ENCODE measurements at regions not wholly inside any gene's neighbourhood (a gene's known extent, or its start where the extent isn't known, plus 50 kb on each side); places are given as distances from the start of the nearest gene placed in this dataset.
"Not testable (repeated sequence)": the region's sequence is repeated elsewhere in the genome, so short reads cannot be mapped to it uniquely, and the experiment has no call there.

DNA sequence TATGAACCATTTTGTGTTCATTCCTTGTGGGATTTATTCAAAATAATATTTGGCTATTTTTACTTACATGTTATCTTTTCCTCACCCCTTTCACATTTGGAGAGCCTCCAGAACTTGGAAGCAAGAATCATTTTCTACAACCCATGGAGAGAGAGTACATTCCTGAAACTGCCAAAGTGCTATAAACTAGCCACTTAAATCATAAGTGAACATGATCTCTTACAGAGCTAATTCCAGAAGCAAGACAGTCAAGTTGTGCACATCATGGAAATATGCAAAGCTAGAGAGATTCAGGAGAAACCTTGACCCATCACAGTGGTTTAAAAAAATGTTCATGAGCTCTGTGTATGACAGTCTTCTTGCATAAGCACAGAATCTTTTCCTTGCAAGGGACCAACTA, 883.6 kb upstream of the C9orf72 start:
- DNase-seq = peak; percentile 7

DNA sequence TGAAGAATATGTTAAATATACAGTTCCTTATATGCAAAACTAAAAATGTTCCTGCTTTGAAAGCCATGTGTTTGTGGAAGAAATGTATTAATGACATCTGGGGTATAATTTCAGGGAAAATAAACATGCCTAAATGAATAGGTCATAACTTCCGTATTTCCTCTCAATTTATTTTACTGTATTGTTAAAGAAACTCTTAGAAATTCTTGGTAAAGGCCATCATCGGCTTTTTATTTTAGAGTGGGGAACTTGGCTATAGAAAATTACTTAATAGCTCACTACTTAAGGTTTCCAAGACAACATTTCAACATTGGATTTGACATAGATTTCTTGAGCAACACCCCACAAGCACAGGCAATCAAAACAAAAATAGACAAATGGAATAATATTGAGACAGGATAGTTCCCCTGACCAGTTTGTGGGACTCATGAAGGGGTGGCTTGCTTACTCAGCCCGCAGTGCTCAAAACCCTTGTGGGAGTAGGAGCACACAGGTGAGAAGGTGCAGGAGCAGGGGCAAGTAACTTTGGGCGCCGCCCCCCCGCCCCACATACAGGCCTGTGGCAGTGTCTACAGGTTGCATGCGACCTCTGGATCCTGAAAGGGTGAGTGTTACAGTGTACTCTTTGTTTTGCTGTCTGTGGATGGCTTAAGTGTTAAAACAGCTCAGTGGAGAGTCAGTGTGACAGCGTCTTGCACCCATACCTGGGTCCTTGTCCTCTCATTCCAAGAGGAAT, 891.4 kb upstream of the C9orf72 start:
- peak; percentile 9 for DNase-seq

DNA sequence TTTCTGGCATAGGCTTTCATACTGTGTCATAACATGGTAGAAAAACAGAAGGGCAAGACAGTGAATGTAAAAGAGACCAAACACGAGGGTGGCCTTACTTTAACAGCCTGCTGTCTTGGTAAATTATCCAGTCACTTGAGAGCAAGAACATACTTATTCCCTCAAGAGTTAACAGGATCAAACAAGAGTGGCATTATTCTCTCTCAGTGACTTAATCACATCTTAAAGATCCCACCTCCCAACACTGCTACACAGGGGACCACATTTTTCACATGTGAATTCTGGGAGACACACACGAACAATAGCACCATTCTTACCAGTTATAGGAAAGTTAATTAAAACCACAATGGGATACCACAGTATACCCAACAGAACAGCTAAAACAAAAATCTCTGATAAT, 898.0 kb upstream of the C9orf72 start:
- no peak for DNase-seq

DNA sequence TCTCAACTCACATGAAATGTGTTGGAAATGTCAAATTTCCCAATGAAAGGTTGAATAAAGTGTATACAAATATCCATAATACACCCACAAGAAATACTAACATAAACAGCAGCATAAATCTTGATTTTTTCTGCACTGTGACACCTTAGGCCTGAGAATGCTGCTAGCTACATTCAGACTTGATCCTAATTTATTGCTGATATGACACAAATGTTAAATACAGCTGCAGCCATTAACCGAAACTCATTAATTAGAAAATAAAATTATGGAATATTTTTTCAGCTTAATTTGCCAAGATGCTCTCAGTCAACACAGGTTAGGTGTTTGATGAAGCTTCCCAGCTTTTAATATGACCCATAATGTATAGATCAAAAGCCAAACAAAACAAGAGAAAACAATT, 914.3 kb upstream of the C9orf72 start:
- DNase-seq = no peak

DNA sequence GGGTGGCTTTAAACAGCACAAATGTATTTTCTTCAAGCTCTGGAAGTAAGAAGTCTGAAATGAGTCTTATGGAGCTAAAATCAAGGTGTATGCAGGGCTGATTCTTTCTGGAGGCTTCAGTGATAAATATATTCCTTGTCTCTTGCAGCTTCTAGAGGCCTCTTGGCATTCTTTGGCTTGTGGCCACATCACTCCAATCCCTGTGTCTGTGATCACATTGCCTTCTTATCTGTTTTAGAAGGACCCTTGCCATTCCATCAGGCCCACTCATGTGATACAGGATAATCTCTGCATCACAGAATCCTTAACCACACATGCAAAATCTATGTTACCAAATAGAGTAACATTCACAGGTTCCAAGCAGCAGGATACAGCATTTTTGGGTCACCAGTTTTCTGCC, 917.8 kb upstream of the C9orf72 start:
- DNase-seq = no peak

DNA sequence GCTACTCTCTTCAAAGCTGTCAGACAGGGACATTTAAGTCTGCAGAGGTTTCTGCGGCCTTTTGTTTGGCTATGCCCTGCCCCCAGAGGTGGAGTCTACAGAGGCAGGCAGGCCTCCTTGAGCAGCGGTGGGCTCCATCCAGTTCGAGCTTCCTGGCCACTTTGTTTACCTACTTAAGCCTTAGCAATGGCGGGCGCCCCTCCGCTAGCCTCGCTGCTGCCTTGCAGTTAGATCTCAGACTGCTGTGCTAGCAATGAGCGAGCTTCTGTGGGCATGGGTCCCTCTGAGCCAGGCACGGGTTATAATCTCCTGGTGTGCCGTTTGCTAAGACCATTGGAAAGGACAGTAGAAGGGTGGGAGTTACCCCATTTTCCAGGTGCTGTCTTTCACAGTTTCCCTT, 924.9 kb upstream of the C9orf72 start:
- not testable (repeated sequence) for DNase-seq

DNA sequence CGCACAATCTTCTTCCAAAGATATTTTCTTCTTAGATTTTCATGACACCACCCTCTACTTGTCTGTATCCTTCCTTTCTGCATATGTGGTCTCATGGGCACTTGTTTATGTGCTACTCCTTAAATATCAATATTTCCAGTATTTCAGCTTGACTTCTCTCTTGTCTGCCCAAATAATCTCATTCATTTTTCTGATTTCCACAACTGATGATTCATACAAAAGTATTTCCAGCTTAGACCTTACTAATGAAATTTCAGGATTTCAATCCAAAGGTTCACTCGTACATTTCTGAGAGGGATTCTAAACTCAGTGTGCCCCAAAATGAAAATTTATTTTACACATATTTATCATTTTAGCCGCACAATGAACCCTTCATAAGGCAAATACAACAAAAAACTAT, 928.9 kb upstream of the C9orf72 start:
- no peak for DNase-seq

DNA sequence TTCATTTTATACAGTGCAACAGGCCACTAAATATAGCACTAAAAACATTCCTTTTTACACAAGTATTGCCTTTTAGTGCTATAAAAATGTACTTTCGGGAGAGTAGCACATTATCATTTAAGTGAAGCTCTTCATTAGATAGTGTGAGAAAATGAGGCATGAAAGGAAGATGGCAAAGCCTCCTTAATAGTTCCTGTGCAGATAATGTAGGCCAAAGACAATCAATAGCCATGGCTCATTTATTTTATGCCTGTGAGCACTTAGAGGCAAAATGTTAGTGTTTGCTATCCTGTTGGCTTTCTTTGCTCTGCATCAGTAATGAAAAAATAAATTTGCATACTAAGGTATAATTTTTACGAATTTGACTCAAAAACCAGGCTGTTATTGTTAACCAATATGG, 929.5 kb upstream of the C9orf72 start:
- DNase-seq = no peak

DNA sequence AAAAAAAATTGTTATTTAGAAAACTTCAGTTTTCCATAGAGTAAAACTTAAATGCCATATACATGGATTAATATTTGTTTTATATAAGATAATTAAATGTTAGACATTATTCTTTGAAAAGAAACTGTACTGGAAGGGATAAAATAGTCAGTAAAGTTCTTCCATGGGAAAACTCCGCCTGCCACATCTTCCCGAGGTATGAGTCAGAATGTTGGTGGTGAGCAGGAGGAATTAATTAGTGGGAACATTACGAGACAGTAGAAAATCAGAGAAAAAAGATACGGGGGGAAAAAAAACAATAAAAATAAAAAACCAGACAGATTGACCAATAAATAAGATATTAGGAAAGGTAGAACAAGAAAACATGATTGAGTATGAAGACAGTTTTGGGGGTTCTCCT, 930.3 kb upstream of the C9orf72 start:
- DNase-seq = no peak

DNA sequence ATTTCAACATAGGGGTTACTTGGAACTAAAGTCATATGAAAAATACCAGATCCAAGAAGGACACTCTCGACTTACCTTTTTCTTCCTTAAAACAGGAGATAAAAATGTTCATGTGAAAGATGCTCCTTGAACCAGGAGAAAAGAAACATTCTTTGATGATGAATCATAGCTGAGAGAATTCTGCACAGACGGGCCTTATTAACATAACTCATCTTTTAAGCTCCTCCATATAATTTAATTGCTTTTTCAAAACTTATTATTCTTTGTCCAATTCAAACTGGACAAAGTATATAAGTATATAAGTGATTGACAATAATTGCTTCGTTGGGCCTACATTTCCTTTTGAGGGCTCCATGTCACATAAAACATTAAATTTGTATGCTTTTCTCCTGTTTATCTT, 945.2 kb upstream of the C9orf72 start:
- no peak for DNase-seq

DNA sequence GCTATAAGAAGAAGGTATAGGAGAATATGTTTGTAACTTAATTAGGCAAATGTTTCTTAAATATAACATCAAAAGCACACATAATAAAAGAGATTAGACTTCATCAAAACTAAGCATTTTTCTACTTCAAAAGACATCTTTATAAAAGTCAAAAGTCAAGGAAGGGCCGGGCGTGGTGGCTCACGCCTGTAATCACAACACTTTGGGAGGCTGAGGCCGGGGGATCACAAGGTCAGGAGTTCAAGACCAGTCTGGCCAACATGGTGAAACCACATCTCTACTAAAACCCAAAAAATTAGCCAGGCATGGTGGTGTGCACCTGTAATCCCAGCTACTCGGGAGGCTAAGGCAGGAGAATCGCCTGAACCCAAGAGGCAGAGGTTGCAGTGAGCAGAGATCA, 951.0 kb upstream of the C9orf72 start:
- DNase-seq = not testable (repeated sequence)

DNA sequence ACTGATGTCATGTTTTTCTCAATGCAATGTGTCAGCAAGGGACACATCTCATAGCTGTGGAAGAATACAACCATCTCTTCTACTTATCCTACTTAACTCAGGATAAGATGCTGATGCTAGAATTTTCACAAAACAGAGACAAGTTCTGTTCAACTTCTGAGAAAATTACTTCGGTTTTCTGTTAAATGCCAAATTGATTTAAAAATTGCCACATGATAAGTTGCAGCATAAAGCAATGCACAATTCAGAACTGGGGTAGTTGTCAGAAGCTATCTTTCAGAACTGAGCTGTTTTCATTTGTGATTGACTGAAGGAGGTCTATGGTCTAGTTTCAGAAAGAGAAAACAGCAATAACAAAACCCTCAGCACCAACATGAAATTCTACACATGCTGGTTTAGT, 954.8 kb upstream of the C9orf72 start:
- DNase-seq = no peak

DNA sequence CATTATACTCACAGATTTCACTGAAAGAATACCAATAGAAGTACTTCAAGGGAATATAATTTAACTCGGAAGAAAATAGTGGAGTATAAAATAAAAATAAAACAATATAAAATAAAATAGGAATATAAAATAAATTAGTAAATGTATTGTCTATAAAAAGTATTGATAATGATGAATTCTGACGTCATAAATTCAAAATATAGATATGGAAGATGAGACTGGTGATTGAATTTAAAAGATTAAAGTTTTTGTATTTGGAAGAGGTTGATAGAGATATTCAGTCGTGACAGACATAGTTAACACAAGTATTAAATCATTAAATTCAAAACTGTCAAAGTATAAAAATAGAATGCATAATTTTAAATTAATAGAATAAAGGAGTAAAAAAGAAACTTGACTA, 964.9 kb upstream of the C9orf72 start:
- DNase-seq = no peak

DNA sequence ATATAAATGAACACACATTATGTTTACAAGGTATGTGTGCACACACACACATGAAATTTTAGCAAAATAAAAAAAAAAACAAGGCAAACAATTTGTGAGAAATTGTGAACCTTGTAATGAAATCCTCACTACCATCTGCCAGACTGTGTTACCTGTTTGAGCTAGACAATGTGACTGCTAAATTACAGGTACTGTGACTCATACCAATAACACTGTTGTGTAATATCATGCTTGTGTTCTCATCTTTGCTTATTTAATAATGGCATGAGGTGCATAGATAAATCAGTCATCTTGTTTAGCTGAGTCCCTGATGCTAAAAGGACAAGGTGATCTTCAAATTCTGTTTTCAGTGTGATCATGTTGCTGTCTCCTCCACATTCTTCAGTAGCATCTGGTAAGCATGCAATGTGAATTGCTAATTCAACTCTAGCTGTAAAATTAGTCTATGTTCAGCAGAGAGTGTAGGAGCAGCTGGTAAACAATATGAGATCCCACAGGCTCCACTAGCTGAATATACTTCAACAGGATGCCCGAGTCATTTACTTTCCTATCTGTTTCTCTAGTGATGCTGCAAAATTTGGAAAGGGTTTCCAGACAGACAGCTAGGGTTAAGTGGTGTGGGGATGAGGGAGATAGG, 966.3 kb upstream of the C9orf72 start:
- DNase-seq = no peak

DNA sequence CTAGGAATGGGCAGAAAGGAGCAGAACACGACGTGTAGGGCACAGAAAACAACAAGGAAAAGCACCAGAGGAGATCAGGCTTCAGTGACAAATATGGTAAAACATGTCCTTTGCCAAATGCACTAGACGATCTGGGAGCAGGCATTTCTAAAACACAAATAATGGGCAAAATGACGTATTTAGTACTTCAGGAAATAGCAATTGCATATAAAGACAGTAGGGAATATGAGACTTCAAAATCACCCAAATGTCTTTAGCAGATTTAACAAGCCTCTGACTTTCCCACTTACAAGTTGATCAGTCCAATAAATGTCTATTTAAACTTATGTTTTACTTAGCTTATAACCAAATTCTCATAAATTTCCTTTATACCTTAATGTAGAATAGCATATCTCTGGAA, 969.6 kb upstream of the C9orf72 start:
- DNase-seq = no peak

DNA sequence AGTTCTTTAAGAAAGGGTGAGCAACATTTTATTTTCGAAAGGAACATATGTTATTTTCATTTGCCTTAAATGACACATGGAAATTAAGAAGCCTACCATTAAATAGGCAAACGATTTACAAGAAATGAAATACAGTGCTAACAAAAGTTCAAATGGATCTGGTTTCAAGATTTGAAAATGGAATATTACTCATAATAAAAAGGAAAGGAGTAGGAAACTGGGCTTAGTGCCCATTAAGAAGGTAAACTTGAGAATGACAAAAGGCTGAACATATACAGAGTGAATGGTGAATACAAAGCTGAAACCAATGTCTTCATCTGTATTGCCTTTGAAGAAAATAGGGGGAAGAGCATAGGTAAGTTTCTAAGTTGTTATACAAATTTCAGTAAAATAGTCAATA, 974.2 kb upstream of the C9orf72 start:
- peak; percentile 40 for DNase-seq

DNA sequence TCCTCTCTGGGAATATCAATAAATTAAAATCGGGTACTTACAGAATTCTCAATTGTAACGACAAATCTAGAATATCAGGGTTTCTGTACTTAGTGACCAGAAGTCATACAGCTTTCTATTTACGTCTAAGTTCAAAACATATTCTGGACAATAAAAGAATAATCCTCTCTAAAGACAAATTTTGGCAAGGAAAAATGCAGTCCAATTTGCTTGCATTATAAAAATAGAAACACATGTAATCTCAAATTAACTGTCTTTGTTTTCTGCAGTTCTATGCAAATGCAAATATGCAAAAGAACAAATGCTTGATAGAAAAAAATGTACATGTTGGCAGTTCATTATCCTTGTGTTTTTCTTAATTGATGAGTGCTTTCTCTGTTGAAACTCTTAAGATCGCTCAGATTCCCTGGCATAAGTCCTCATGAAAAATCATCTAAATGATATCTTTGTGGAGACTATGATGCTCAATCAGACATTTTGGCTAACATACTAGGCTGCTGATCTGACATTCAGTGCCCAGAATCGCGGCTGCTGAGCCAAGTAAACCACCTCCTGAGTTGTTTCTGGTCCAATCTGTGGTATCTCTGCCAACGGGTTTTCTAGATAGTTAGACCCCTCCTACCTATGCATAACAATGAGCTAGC, 990.1 kb upstream of the C9orf72 start:
- DNase-seq = peak; percentile 29

DNA sequence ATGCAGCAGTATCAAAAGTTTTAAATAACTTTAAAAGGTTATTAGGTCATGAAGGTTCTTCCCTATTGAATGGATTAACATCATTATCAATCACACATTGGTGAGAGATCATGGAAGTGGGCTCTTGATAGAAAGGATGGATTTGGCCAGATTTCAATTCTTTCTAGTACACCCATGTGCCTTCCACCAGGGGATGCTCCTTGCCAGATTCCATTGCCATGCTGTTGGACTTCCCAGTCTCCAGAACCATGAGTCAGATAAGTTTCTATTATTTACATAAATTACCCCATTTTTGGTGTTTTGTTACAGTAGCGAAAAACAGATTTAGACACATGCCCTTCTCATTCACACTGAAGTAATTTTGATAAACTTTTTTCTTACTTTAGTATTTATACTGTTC, 1010.6 kb upstream of the C9orf72 start:
- DNase-seq = no peak

DNA sequence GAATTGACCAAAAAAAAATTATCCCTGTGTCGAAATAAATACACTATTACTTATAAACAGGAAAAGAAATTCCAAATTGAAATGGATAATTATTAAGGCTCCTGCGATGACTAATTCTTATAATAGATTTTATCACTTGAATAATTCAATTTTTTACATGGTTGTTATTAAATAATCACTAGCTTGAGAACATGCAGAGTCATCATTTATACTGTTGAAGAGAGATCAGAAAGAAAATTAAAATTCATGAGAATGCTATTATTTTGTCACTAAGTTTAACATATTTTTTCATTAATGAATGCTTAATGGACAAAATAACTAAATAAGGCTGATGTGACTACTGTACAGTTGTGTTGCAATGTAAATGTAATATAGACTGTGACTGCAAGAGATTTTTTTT, 1011.3 kb upstream of the C9orf72 start:
- DNase-seq = no peak

DNA sequence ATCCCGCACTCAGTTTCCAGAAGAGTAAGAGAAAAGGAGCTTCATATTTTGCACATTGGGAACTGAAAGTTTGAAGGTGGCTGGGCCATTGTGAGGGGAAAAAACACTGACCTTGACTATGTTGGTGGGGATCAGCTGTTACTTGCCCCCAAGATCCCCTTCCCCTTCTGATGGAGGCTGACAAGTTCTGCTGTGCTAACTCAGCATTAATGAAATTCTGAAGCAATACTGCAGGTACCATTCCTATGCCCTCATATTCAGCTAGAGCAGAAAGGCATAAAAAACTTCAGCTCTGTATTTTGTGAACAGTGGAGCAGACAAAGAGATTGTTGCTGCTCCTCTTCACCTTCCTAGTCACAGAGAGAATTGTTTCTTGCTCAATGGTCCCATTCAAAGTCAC, 1013.8 kb upstream of the C9orf72 start:
- DNase-seq = no peak

DNA sequence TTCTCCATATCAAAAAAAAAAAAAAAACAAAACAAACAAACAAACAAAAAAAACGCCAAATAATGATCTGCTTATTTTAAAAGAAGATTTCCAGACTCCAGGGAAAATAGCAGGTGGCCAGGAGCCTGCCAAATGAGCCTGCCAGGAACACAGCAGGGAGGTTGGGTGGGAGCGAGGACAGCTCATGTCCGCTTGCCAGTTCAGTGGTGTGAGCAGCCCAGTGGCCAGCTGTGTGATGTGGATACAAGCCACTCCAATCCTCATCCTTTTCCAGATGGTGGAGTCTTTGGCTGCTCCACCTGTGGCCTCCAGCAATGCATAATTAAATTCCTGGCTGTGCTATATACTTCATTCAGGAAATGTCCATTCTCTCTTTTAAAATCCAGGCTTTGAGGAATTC, 1025.1 kb upstream of the C9orf72 start:
- peak; percentile 58 for DNase-seq

DNA sequence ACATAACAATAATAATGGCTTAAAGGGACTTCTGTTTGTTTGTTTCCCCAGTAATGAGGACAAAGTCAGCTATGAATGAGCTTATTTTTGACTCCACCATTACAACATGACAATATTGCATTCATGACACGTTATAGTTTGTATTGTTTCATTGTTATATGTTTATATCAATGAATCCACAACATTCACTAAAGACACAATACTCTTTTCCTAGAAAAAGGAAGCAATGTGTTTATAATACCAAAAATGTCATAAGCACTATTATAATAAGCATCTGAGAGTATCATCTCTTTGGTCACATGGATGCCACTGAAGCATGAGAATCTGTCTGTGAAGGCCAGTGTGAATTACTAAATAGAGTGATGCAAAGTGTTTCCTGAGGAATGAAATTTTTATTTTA, 1026.9 kb upstream of the C9orf72 start:
- DNase-seq = no peak

DNA sequence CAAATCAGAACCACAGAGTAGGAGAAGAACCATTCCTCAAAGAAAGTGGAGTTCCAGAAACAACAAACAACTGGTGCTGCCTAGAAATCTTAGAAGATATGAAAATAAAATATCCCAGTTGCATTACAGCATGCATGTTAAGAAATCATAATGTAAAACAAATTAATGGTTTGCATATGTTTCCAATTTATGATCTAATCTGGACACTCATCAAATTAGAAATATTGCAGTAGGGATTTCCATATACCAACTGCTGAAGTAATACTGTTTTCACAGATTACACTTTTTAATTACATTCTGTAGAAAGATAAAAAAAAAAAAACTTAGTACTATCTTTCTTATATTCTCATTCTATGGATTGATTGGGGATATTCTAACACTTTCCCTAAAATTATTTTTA, 1034.6 kb upstream of the C9orf72 start:
- DNase-seq = no peak

DNA sequence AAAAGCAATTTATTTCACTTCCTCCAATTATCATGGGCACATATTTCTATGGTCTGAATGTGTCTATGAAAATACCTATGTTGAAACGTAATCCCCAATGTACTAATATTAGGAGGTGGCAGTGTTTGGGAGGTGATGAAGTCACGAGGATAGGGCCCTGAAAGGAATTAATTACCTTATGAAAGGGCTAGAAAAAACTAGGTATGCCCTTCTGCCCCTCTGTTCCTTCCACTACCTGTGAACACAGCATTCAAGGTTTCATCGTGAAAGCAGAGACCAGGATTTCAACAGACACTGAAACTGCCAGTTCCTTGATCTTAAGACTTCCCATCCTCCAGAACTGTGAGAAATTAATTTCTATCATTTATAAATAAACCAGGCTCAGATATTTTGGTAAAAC, 1037.1 kb upstream of the C9orf72 start:
- no peak for DNase-seq

Measured in muscle of arm (tissue), 1 donor.